B cell (primary cell): ENCODE measurements at regions not wholly inside any gene's neighbourhood (a gene's known extent, or its start where the extent isn't known, plus 50 kb on each side); places are given as distances from the start of the nearest gene placed in this dataset.

Source experiments
- ATAC-seq: fragments of 200-7000 bp; cut with Tn5 transposase; one replicate; pipeline ENCODE4 v1.10.0; 2021; ENCODE audit warnings: low read depth, mild to moderate bottlenecking, moderate number of reproducible peaks, moderate library complexity
- CTCF ChIA-PET: fragments of 350-600 bp; sonication (Branson Sonifier 250); formaldehyde crosslinking; loops from one replicate; lab custom pipeline; 2021; ENCODE audit warnings: antibody characterized with exemption, inconsistent platforms; lab: Charles Lee
- POLR2A ChIA-PET: fragments of 350-600 bp; sonication (Branson Sonifier 250); formaldehyde crosslinking; loops from one replicate; lab custom pipeline; 2021; ENCODE audit warnings: antibody characterized with exemption; lab: Charles Lee
- DNase-seq: peaks from one replicate; pipeline ENCODE4 v3.0.0; 2013
- H2AFZ ChIP-seq: 2 replicates; pipeline ENCODE4 v1.6.1; 2012; ENCODE audit warnings: mild to moderate bottlenecking, low read depth, low read length; ENCODE audit not compliant: insufficient read depth, poor library complexity, severe bottlenecking
- H3K27ac ChIP-seq, 2 donors: 1 replicate in 1 of 2; 2 replicates in 1 of 2; pipeline ENCODE4 v1.5.1; 2012 to 2013; ENCODE audit warnings: low read length in 2 of 2, mild to moderate bottlenecking in 2 of 2, moderate library complexity in 1 of 2
- H3K27me3 ChIP-seq, 4 experiments: fragments of 200-600 bp in 1 of 4; sonication (generic) in 1 of 4; replicated peaks in 1 of 4; 1 replicate in 2 of 4; 2 replicates in 2 of 4; pipeline versions ENCODE4 v1.6.1 to v1.7.0; 2013 to 2016; ENCODE audit warnings: low read length in 3 of 4, mild to moderate bottlenecking in 2 of 4, mixed read lengths in 1 of 4, moderate library complexity in 1 of 4; ENCODE audit not compliant: insufficient read depth in 4 of 4, control insufficient read depth in 3 of 4; ENCODE audit errors: control extremely low read depth in 1 of 4
- H3K36me3 ChIP-seq, 2 experiments: replicated peaks in 1 of 2; 1 replicate in 1 of 2; 2 replicates in 1 of 2; pipeline versions ENCODE4 v1.6.1 to v1.7.1; 2013; ENCODE audit warnings: low read length in 1 of 2; ENCODE audit not compliant: insufficient read depth in 2 of 2, control insufficient read depth in 1 of 2; ENCODE audit errors: control extremely low read depth in 1 of 2, extremely low read depth in 1 of 2
- H3K4me1 ChIP-seq, 2 donors: fragments of 200-600 bp in 1 of 2; sonication (generic) in 1 of 2; 1 replicate in 1 of 2; 2 replicates in 1 of 2; pipeline versions ENCODE4 v1.5.1 to v1.6.1; 2013 to 2017; ENCODE audit warnings: low read length in 2 of 2; ENCODE audit not compliant: control insufficient read depth in 2 of 2, insufficient read depth in 2 of 2
- H3K4me2 ChIP-seq: replicated peaks from 2 replicates; pipeline ENCODE3; 2012; ENCODE audit warnings: mild to moderate bottlenecking, low read depth, low read length; ENCODE audit not compliant: poor library complexity, severe bottlenecking
- H3K4me3 ChIP-seq, 5 experiments: fragments of 200-600 bp in 1 of 5; sonication (generic) in 1 of 5; 1 replicate in 3 of 5; 2 replicates in 2 of 5; pipeline versions ENCODE4 v1.5.1 to v1.7.0; 2011 to 2016; ENCODE audit warnings: low read length in 4 of 5, mild to moderate bottlenecking in 4 of 5, low read depth in 2 of 5, control low read depth in 1 of 5, moderate library complexity in 1 of 5; ENCODE audit not compliant: insufficient read depth in 1 of 5; ENCODE audit errors: control extremely low read depth in 1 of 5, extremely low read depth in 1 of 5
- H3K79me2 ChIP-seq: fragments of 200-600 bp; sonication (generic); one replicate; pipeline ENCODE4 v1.6.0; 2016; ENCODE audit warnings: low read length; ENCODE audit not compliant: control insufficient read depth, insufficient read depth
- H3K9ac ChIP-seq: fragments of 200-600 bp; sonication (generic); 2 replicates; pipeline ENCODE4 v1.6.1; 2017; ENCODE audit warnings: mild to moderate bottlenecking, low read length, moderate library complexity
- H3K9me3 ChIP-seq, 3 donors: one replicate each; pipeline versions ENCODE4 v1.6.1 to v1.7.1; 2013; ENCODE audit warnings: low read length in 2 of 3; ENCODE audit not compliant: control insufficient read depth in 2 of 3, insufficient read depth in 1 of 3; ENCODE audit errors: control extremely low read depth in 1 of 3
- H4K20me1 ChIP-seq: 2 replicates; pipeline ENCODE4 v1.6.0; 2012; ENCODE audit warnings: mild to moderate bottlenecking, low read length; ENCODE audit not compliant: insufficient read depth, control insufficient read depth, poor library complexity, severe bottlenecking
- H3K27ac Mint-ChIP-seq: one replicate; pipeline ENCODE4 v1.8.0; 2021; ENCODE audit warnings: mixed read lengths
- H3K27me3 Mint-ChIP-seq: one replicate; pipeline ENCODE4 v1.8.0; 2021; ENCODE audit warnings: mixed read lengths
- H3K4me1 Mint-ChIP-seq: one replicate; pipeline ENCODE4 v1.8.0; 2021; ENCODE audit warnings: mixed read lengths
- H3K4me3 Mint-ChIP-seq: one replicate; pipeline ENCODE4 v1.8.0; 2021; ENCODE audit warnings: mixed read lengths
- H3K9me3 Mint-ChIP-seq: one replicate; pipeline ENCODE4 v1.8.0; 2022; ENCODE audit warnings: mixed read lengths; ENCODE audit not compliant: insufficient read depth
- CTCF ChIP-seq: fragments of 200-600 bp; IDR thresholded peaks from one replicate; pipeline ENCODE4 v1.8.0; 2022; ENCODE audit warnings: antibody characterized with exemption, mild to moderate bottlenecking
- EZH2 ChIP-seq: IDR thresholded peaks from 2 replicates; pipeline ENCODE4 v1.6.1; 2012; ENCODE audit warnings: borderline replicate concordance, low read depth, mild to moderate bottlenecking, moderate library complexity, low read length; ENCODE audit not compliant: insufficient read depth, poor library complexity, severe bottlenecking
- WGBS: methylation state at CpG from one replicate; pipeline ENCODE4 v1.1.5; 2013; ENCODE audit warnings: missing lambda C conversion rate; ENCODE audit not compliant: insufficient coverage; 5-methylcytosine and 5-hydroxymethylcytosine counted together
- intact Hi-C: fragments of 100-400 bp; cut with micrococcal nuclease; formaldehyde crosslinking; loops from one replicate; pipeline ENCODE4 v1.10.0; 2022

- Histone ChIP-seq H3K9me3 (no peaks in the 10 kb centered on the region), H3K27ac (no peak overlapping the region), H4K20me1 (no peaks in the 10 kb centered on the region), H3K27me3 (no peaks in the 10 kb centered on the region), H2AFZ (no peak overlapping the region), H3K4me2 (no peak overlapping the region), H3K79me2 (no peaks in the 10 kb centered on the region), H3K36me3 (no peaks in the 10 kb centered on the region), H3K4me3 (no peak overlapping the region), H3K9ac (no peak overlapping the region), H3K4me1 (no peaks in the 10 kb centered on the region)
- no CpG with 5 or more reads among the region's 3 CpGs for WGBS
- H3K9me3 Mint-ChIP-seq: no peaks in the 10 kb centered on the region
- no peak for ATAC-seq
- H3K4me3 Mint-ChIP-seq: no peak overlapping the region
- intact Hi-C loops: no loop called here
- no peak overlapping the region for H3K27ac Mint-ChIP-seq
- H3K4me1 Mint-ChIP-seq: no peaks in the 10 kb centered on the region
- ChIA-PET CTCF (no interaction called here), POLR2A (no interaction called here)
- TF ChIP-seq CTCF (no peak), EZH2 (no peak)
- no peaks in the 10 kb centered on the region for H3K27me3 Mint-ChIP-seq
- no peak for DNase-seq
These were observed 97.5 kb upstream of the STAC start for GRCh38 chr3:36282766-36283165.

GRCh38 chr3:36295296-36295695 lies 85.0 kb upstream of the STAC start:
- Histone ChIP-seq H3K4me1 (no peaks in the 10 kb centered on the region), H4K20me1 (no peaks in the 10 kb centered on the region), H3K4me3 (no peak overlapping the region), H3K27ac (no peak overlapping the region), H3K9me3 (no peaks in the 10 kb centered on the region), H2AFZ (no peak overlapping the region), H3K4me2 (no peak overlapping the region), H3K27me3 (no peaks in the 10 kb centered on the region), H3K9ac (no peak overlapping the region), H3K79me2 (no peaks in the 10 kb centered on the region), H3K36me3 (no peaks in the 10 kb centered on the region)
- Mint-ChIP-seq H3K4me1 (no peaks in the 10 kb centered on the region), H3K9me3 (no peaks in the 10 kb centered on the region), H3K27me3 (no peaks in the 10 kb centered on the region), H3K4me3 (no peak overlapping the region), H3K27ac (no peak overlapping the region)
- POLR2A ChIA-PET: no interaction called here
- intact Hi-C loops: no loop called here
- no peak for DNase-seq
- ATAC-seq: no peak
- CTCF ChIA-PET: no interaction called here
- TF ChIP-seq CTCF (no peak), EZH2 (no peak)
